Activated CD4-positive, alpha-beta T cell treated with anti-CD3 and anti-CD28 coated beads, Interleukin-2, Interleukin-4, amounts not matched to agents 100 ng/mL and 50 ng/mL, durations not matched to agents 16 hours and 8 hours (primary cell): ENCODE measurements at regions not wholly inside any gene's neighbourhood (a gene's known extent, or its start where the extent isn't known, plus 50 kb on each side); places are given as distances from the start of the nearest gene placed in this dataset.
"Not testable (repeated sequence)": the region's sequence is repeated elsewhere in the genome, so short reads cannot be mapped to it uniquely, and the experiment has no call there.

Experiments used
- DNase-seq: peaks from one replicate; pipeline ENCODE4 v3.0.0-alpha.2; 2020; ENCODE audit warnings: low spot score

DNA sequence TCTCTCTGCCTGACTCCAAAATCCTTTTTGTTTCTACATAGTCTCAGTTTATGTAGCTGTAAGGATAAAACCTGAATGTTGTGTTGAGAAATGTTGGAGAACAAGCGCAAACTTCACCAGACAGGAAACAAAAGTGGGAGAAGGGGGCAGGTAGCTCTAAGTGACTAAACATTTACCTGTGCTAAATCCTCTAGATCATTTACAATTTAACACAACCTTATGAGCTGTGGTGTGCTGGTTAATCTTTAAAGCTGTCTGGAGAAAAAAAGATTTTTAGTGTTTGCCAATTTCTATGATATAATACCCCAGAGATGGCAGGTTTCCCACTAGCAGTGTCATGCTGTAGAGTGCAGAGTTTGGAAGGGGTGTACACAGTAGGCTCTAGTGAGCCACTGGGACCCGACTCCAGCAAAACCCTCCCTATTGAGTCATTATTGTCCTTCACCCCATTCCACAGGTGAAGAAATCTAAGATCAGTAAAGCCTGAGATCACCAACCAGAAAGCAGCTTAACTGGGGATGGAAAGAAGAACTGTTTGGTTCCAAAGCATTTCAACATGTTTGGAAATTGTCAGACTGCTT is 992.0 kb downstream of the DCDC2C start:
- no peak for DNase-seq

DNA sequence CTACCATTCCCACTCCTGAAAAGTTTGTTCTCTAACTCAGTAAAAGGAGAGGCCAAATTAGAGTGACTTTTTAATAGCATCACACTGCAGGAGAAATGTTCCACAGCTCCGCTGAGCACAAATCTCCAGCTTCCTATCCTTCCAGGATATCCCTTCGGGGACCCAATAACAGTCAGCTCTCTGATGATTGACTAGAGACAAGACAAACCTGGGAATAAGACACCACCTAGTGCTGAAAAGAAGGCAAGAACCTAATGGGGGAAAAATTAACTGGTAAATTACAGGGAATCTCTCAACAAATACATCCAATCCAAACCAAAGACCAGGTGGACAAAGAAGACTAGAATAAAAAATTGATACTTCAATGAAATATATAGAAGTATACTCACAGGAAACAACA is 977.1 kb upstream of the SOX11 start:
- DNase-seq: no peak

DNA sequence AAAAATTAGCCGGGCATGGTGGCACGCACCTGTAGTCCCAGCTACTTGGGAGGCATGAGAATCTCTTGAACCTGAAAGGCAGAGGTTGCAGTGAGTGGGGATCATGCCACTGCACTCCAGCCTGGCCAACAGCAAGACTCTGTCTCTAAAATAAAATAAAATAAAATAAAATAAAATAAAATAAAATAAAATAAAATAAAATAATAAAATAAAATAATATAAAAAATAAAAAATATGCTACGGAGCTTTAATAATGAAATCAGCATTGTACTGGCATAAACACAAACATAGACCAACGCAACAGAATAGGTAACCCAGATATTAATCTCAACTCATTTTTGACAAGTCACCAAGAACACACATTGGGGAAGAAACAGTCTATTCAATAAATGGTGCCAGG is 973.4 kb upstream of the SOX11 start:
- DNase-seq: no peak

DNA sequence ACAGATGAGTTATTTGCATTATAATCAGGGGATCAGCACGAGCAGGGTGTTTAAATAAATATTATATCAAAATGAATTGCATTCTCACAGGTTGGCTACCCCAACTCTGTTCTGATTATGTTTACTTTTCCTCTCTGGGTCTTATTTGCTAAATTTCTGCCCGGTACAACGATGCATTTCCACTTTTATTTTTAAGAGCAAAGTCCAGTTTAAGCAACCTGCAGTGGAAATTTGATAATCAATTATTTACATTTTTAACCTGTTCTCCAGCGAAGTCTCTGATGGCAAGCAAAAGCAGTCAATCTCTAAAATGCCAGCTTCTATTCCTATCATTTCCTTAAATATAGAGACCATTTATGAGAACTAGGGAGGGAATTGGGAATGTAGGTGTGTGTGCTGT is 966.6 kb upstream of the SOX11 start:
- DNase-seq: no peak

DNA sequence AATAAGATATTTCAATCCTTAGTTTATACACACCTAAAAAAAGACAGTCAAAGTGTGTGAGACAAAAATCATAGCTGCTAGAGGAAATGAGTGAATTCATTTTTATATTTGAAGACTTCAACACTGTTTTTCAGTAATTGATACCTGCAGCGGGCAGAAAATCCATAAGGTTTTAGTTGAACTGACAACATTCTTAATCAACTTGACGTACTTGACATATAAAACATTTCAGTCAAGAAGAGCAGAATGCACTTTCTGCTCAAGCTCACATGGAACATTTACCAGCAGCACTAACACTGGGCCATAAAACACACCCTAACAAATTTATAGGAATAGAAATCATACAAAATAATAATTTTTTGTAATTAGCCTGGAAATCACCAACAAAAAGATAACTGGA is 959.6 kb upstream of the SOX11 start:
- no peak for DNase-seq

DNA sequence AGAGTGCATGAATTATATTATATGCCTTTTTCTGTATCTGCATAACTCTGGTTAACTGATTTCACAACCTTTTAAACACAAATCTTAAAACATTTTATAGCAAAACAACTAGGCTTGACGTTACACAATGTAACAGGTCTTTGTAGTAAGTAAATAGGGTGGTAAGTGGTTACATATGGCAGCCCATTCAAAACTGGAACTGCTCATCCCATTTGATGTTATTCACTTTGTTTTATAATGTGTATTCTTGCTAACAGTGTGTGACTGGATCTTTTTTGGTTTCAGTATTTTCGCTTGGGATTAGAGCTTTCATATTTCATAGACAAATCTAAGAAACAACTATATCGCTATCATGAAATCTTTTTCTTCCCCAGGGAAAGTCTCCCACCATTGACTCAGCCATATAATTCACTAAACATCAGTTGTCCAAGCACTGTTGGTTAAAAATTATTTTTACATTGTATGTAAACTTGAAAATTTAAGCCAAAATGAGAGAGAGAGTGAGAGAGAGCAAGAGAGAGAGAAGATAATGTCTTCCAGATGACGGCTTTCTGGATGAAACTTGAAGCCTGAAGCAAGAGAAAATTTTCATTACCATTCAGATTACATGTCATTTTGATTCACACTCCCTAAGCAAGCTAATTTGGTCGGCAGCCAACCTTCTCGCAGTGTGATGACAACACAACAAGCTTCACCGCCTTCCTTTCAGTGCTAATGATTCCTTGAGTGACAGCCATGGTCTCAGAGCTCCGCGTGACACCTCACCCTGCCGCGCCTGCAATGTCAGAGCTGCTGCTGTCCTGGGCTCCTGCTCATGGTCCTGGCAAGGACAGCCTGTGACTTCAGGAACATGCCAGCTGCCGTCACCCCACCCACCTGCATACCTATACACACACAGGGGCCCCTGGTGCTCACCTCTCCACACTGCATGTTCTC is 946.9 kb upstream of the SOX11 start:
- DNase-seq: no peak

DNA sequence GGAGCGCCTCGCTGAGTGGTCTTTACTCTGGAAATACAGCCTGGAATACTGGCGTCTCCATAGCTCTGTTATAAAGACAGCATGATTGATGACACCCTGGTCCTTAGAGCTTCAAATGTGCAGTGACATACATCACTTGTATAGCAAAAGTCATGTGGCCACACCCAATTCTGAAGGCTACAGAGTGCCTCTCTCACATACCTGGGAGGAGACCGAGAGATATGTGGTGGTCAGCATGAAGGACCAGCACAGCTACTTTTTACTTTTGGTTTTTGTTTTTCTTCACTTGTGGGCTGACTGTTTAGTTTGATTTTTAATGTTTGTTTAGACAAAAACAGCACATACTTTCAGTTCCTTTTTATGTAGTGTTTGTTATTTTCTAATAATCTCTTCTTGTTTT is 938.5 kb upstream of the SOX11 start:
- DNase-seq: no peak

DNA sequence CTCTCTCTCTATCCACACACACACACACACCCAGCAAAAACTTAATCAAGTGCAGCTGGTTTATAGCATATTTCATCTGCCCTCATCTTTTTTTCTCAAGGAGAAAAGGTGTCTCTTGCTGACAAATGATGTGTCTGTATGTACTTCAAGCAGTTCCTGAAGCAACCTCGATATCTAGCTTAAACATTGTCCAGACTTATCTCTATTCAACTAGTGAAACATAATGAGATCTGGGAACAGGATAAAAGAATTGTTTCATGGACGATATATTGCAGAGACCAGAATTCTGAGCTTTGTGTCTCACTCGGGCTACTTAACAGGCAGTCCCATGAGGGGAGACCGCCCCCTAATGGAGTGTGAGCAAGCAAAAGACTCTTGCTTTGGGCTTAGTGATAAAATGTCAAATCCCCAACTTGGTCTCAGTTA is 929.2 kb upstream of the SOX11 start:
- no peak for DNase-seq

DNA sequence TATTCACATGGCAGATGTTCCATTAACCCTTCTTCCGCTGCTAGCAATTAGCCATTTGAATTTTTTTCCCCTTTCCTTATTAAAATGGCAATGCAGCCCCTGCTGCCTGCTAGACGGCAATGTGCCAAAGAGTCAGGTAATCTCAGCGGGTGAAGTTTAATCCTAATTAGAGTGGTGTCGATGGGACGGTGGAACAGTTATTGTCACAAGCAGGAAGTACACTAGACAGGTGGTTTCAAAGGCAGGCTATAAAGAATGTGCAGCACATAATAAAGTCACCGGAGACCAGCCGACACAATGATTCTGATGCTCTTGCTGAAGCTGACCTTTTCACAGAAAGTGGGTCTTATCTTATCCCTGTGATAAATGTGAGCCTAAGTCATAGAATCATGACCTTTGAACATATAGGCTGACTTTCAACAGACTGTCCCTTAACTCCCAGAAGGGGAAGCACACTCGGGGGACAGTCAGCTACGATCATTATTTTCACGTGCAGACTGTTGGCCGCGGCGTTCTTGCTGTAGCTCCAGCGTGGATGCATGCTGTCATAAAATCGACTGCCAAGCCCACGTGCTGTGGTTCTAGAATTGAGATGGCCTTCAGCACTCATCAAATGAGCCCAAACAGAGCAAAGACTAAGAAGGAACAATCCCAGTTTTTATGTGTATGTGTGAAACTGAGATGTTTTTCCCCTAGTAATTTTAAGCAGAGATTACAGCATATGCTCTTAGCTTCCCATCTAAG is 926.2 kb upstream of the SOX11 start:
- no peak for DNase-seq

DNA sequence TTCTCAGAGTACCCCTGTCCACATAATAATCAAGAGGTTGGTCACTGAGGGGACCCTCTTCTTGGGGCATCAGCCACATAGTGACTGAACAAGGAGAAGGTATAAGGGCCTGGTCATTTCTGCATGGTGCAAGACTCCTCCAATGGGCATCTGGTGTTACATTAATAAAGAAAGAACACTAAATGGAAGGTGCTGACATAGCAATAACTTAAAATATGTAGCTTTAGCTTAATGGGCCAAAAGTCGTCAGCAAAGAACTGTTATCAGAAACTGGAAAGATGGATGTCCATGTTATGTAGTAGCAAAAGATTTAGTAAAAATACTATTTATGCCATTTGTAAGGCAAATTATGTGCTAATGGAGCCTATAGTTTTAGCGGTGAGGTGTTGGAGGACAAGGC is 916.5 kb upstream of the SOX11 start:
- DNase-seq: no peak

DNA sequence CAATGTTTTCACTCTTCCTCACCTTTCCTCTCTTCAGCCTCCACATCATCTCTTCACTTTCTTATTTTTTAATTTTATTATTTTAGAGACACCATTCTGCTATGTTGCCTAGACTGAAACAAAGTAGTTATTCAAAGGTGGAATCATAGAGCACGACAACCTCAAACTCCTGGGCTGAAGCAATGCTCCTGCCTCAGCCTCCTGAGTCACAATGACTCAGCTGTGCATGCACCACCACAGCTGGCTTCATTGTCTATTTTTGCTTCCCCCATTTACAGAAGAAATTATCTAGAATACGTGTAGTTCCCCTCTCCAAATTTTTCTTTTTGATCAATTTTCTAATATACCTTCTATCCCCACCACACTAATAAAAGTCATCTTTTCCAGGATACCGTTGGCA is 911.5 kb upstream of the SOX11 start:
- no peak for DNase-seq

DNA sequence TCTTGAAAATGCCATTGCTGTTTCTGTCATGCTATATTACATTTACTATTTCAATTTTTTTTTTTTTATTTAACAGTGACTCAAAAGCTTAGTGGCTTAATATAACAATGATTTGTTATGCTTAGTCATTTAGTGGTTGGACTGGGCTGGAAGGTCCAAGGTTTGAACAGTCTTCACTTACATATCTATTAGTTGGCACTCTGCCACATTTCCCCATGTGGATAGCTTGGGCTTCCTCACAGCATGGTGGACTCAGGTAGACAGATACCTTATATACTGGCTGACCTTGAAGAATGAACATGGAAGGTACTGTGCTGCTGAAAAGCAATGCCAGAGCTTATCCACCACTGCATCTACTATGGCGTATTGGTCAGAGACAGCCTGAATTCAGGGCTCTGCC is 909.5 kb upstream of the SOX11 start:
- no peak for DNase-seq

DNA sequence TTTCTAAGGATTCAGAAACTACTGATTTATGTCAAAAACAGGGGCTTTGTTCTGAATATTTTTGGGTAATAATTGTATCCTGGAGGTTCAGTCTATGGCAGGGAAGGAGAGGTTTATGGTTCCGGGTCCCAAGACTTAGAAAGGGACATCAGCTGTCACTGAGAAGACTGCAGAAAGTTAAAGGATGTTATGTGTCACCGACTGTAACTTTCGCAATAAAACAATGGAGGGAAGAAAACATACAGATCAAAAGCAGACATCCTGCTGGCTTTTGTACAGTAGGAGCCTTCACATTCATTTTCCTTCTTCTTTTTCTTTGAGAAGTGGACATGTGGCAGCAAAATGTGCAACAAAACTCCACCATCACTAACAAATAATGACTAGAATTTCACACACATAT is 900.7 kb upstream of the SOX11 start:
- no peak for DNase-seq

DNA sequence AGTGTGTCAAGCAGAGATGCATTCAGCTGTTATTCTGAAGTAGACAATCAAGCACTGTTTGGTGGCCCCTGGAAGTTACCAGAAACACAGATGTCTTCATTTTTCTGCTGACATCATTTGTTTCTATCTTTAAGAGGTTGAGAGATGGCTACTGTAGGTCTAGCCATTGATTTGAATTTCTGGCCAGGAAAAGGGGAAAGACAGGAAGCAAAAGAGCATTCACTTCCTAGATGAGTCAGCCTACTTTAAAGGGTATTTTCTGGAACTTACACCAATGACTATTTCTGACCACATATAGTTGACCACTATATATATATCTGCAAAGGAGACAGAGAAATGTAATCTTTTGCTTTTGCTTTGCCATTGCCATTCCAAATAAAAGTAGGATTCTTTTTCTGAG is 900.1 kb upstream of the SOX11 start:
- DNase-seq: no peak

DNA sequence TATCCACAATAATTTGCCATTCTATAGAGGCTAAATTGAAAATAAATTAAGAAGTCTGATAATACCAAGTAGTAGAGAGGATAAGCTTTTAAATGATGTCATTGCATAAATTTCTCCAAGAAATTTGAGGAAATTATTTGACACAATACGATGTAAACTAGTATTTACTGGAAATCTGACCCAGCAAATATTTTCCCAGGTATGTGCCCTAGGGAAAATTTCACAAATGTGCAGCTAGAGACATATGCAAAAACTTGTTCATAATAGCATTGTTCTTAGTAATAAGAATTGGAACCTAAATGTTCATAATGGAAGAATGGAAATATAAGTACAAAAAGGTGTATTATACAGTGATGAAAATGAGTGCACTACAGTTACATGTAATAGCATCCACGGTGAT is 888.8 kb upstream of the SOX11 start:
- no peak for DNase-seq

DNA sequence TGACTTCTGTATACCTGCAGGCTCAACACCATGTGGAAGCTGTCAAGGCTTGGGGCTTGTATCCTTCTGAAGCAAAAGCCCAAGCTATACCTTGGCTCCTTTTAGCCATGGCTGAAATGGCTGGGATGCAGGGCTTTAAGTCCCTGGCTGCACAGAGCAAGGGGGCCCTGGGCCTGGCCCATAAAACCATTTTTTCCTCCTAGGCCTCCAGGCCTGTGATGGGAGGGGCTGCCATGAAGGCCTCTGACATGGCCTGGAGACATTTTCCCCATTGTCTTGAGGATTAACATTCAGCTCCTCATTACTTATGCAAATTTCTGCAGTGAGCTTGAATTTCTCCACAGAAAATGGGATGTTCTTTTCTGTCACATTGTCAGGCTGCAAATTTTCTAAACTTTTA is 878.0 kb upstream of the SOX11 start:
- DNase-seq: not testable (repeated sequence)

DNA sequence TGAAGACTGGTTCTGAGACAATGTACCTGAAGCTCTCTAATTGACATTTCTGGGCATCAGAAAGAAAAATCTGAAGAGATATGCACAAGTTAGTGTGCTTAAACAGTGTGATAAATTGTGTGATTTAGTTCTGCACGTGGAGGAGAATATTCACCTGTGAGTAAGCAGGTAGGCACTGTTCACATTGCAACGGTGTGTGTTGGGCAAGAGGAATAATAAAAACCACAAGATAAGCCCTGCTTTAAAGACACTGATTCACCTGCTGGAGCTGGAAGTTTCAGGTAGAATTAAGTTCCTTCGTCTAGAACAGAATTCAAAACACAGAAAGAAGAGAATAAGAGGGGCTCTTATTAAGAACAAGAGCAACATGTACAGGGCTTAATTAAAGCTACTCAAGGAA is 864.3 kb upstream of the SOX11 start:
- DNase-seq: no peak

DNA sequence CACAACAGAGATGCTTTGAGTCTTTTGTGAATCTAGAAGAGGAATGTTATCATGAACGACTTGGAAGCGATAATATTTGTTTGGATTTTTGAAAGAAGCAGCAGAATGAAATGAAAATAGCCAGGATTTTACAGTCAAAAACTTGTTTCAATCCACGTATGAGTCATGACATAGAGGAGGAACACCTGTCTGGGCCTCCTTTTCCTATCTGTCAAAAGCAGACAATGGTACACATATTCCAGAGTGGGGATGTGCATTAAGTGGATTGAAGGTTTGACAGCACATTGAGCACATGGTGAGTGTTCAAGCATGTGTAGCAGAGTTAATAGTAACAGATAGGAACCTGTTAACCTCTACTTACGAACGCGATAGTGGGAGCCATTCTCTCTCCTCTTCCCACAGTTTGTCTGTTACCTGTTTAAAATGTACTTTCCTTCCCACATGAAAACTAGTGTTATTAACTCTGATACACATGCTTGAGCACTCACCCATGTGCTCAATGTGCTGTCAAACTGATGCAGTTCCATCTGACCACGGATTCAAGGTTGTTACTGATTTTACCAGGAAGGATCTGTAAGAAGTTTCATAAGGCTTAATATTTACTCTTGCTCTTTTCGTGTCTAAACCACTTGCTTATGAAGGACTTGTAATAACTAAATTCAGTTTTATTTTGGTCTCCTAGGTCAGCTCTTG is 863.4 kb upstream of the SOX11 start:
- no peak for DNase-seq

DNA sequence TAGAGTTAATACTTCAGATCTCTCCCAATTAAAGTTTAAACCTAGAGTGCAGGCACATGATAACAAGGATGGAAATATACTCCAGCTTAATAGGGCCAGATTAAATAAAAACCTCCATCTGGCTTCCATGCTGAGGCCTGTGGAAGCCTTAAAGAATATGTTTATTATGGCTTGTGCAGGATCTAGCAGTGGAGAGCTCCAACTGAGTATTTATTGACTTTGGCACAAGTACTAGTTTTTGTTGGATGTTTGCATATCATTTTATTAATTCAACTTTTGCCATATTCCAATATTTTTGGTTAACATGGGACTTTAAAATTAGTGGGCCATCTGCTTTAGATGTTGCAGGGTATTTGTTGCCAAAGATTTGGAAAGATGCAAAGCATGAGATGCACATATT is 860.4 kb upstream of the SOX11 start:
- no peak for DNase-seq

DNA sequence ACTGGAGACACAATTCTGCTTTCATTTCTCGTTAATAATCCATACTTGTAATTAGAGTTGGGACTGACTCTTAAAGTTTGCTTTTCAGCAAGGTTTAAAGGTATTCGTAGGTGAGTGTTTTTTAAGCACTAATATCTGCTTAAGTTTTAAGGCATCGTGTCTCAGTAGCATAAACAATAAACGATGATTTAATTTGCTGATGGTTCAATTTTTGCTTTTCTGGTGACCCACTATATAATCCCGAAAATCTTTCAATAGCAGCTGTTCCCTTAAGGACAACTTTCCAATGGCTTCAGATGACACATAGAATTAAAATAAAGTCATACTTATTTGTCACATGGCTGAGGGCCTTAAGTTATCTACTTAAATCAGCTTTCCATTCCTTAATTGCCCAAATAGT is 859.5 kb upstream of the SOX11 start:
- DNase-seq: no peak

DNA sequence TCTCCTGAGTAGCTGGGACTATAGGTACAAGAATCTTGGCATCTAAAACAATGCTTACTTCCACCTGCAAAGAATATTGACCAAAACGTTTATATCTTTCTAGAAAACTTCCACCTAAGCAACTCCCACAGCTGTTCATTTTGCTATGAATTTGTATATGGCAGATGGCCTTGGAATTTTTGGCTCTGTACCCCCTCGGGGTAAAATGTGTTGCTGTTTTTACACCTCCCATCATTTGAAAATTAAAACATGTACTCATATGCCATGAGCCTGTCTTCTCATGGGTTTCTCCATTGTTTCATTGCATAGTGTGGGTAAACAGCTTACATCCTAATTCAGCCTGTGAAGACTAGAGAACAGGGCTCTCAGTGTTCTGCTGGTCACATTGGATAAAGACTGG is 853.6 kb upstream of the SOX11 start:
- no peak for DNase-seq

DNA sequence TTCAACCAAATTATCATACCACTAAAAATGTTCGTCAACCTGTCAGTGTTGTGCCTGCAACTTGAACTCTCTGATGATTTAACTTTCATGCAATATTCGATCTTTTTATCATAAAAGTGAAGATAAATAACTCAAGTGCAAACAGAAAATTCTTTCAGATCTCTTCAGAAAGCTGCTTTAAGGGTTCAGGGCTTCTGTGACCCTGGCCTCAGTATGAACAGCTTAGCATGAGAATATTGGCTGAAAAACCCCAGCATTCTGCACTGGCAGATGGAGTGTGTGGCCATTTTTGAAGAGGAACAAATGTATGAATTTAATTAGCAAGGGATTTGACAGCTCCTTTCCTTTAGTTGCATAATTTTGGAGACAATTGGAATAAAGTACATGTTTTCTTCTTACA is 851.4 kb upstream of the SOX11 start:
- DNase-seq: no peak

DNA sequence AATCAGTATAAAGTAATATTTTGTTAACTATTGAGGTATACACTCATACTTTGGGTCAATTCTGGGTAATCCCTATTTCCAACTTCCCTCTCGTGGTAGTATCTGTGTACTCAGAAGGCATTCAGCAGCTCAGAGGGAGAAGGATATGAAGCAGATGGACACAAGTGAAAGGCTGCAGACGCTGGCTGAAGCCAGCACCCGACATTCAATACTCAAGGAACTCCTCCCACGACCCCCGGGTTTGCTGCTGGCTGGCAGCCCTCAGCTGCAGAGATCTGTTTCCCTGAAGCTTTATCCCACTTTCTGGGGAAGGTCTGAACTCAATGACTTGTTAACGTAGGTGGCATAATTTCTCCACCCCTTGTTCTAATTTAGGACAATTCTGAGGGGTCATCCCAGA is 847.3 kb upstream of the SOX11 start:
- DNase-seq: no peak
